Activated CD4-positive, alpha-beta memory T cell treated with anti-CD3 and anti-CD28 coated beads for 36 hours (primary cell): ENCODE measurements at regions not wholly inside any gene's neighbourhood (a gene's known extent, or its start where the extent isn't known, plus 50 kb on each side); places are given as distances from the start of the nearest gene placed in this dataset.
"Not testable (repeated sequence)": the region's sequence is repeated elsewhere in the genome, so short reads cannot be mapped to it uniquely, and the experiment has no call there.

ENCODE experiments used
- CTCF ChIA-PET: fragments of 350-600 bp; sonication (Branson Sonifier 250); formaldehyde crosslinking; loops from one replicate; lab custom pipeline; 2021; ENCODE audit warnings: antibody characterized with exemption, inconsistent platforms; lab: Charles Lee
- POLR2A ChIA-PET: fragments of 350-600 bp; sonication (Branson Sonifier 250); formaldehyde crosslinking; loops from one replicate; lab custom pipeline; 2021; ENCODE audit warnings: antibody characterized with exemption; lab: Charles Lee
- DNase-seq: peaks from one replicate; pipeline ENCODE4 v3.0.0-alpha.2; 2020
- H3K27ac Mint-ChIP-seq: one replicate; pipeline ENCODE4 v1.8.0; 2021; ENCODE audit warnings: mixed read lengths
- H3K27me3 Mint-ChIP-seq: one replicate; pipeline ENCODE4 v1.8.0; 2021; ENCODE audit warnings: mixed read lengths
- H3K36me3 Mint-ChIP-seq: one replicate; pipeline ENCODE4 v1.8.0; 2021; ENCODE audit warnings: mixed read lengths
- H3K4me1 Mint-ChIP-seq: one replicate; pipeline ENCODE4 v1.8.0; 2021; ENCODE audit warnings: low read depth, mixed read lengths
- H3K4me3 Mint-ChIP-seq: one replicate; pipeline ENCODE4 v1.8.0; 2021; ENCODE audit warnings: mild to moderate bottlenecking, mixed read lengths
- H3K9me3 Mint-ChIP-seq: one replicate; pipeline ENCODE4 v1.8.0; 2021; ENCODE audit warnings: mixed read lengths
- intact Hi-C: fragments of 100-400 bp; cut with micrococcal nuclease; formaldehyde crosslinking; loops from one replicate; pipeline ENCODE4 v1.15.1; 2023

- CTCF ChIA-PET, result no interaction called here
- H3K9me3 Mint-ChIP-seq, result peaks cover 2% of the 10 kb centered on the region
- no peak for DNase-seq
- H3K27me3 Mint-ChIP-seq, result no peaks in the 10 kb centered on the region
- H3K4me1 Mint-ChIP-seq, result no peaks in the 10 kb centered on the region
- H3K36me3 Mint-ChIP-seq, result no peaks in the 10 kb centered on the region
- POLR2A ChIA-PET, result no interaction called here
- H3K4me3 Mint-ChIP-seq, result no peak overlapping the region
- intact Hi-C loops, result no loop called here
- no peak overlapping the region for H3K27ac Mint-ChIP-seq
Observed at GRCh38 chr9:78972303-78972999, 599.3 kb upstream of the TLE4 start.

GRCh38 chr9:78973907-78974306 lies 597.9 kb upstream of the TLE4 start:
- ChIA-PET CTCF (no interaction called here), POLR2A (no interaction called here)
- no peak overlapping the region for H3K4me3 Mint-ChIP-seq
- DNase-seq, result no peak
- no peaks in the 10 kb centered on the region for H3K36me3 Mint-ChIP-seq
- H3K9me3 Mint-ChIP-seq, result no peaks in the 10 kb centered on the region
- no peaks in the 10 kb centered on the region for H3K4me1 Mint-ChIP-seq
- no peaks in the 10 kb centered on the region for H3K27me3 Mint-ChIP-seq
- no peak overlapping the region for H3K27ac Mint-ChIP-seq
- intact Hi-C loops, result no loop called here

GRCh38 chr9:78982849-78983248 lies 588.9 kb upstream of the TLE4 start:
- no peaks in the 10 kb centered on the region for H3K4me1 Mint-ChIP-seq
- ChIA-PET POLR2A (no interaction called here), CTCF (no interaction called here)
- no peaks in the 10 kb centered on the region for H3K27me3 Mint-ChIP-seq
- no peak for DNase-seq
- no peak overlapping the region for H3K27ac Mint-ChIP-seq
- H3K36me3 Mint-ChIP-seq, result no peaks in the 10 kb centered on the region
- intact Hi-C loops, result no loop called here
- no peak overlapping the region for H3K4me3 Mint-ChIP-seq
- no peaks in the 10 kb centered on the region for H3K9me3 Mint-ChIP-seq

GRCh38 chr9:78985084-78985738 lies 586.6 kb upstream of the TLE4 start:
- ChIA-PET POLR2A (no interaction called here), CTCF (no interaction called here)
- H3K27ac Mint-ChIP-seq, result no peak overlapping the region
- no peaks in the 10 kb centered on the region for H3K27me3 Mint-ChIP-seq
- intact Hi-C loops, result no loop called here
- no peaks in the 10 kb centered on the region for H3K36me3 Mint-ChIP-seq
- H3K4me3 Mint-ChIP-seq, result no peak overlapping the region
- H3K9me3 Mint-ChIP-seq, result no peaks in the 10 kb centered on the region
- DNase-seq, result no peak
- no peaks in the 10 kb centered on the region for H3K4me1 Mint-ChIP-seq

- no peaks in the 10 kb centered on the region for H3K36me3 Mint-ChIP-seq
- no peak overlapping the region for H3K4me3 Mint-ChIP-seq
- ChIA-PET POLR2A (no interaction called here), CTCF (no interaction called here)
- H3K27me3 Mint-ChIP-seq, result no peaks in the 10 kb centered on the region
- DNase-seq, result no peak
- no peaks in the 10 kb centered on the region for H3K9me3 Mint-ChIP-seq
- H3K4me1 Mint-ChIP-seq, result no peaks in the 10 kb centered on the region
- intact Hi-C loops, result no loop called here
- H3K27ac Mint-ChIP-seq, result no peak overlapping the region
Observed at GRCh38 chr9:78986446-78986845, 585.3 kb upstream of the TLE4 start.

GRCh38 chr9:78989031-78989658 lies 582.6 kb upstream of the TLE4 start:
- CTCF ChIA-PET, result no interaction called here
- H3K4me3 Mint-ChIP-seq, result no peak overlapping the region
- no peak for DNase-seq
- no peaks in the 10 kb centered on the region for H3K9me3 Mint-ChIP-seq
- H3K4me1 Mint-ChIP-seq, result no peaks in the 10 kb centered on the region
- no peak overlapping the region for H3K27ac Mint-ChIP-seq
- no peaks in the 10 kb centered on the region for H3K36me3 Mint-ChIP-seq
- POLR2A ChIA-PET, result no interaction called here
- intact Hi-C loops, result no loop called here
- no peaks in the 10 kb centered on the region for H3K27me3 Mint-ChIP-seq

- no peaks in the 10 kb centered on the region for H3K27me3 Mint-ChIP-seq
- POLR2A ChIA-PET, result no interaction called here
- no peak overlapping the region for H3K4me3 Mint-ChIP-seq
- H3K27ac Mint-ChIP-seq, result no peak overlapping the region
- intact Hi-C loops, result no loop called here
- DNase-seq, result no peak
- H3K36me3 Mint-ChIP-seq, result no peaks in the 10 kb centered on the region
- CTCF ChIA-PET, result no interaction called here
- H3K9me3 Mint-ChIP-seq, result no peaks in the 10 kb centered on the region
- H3K4me1 Mint-ChIP-seq, result no peaks in the 10 kb centered on the region
Observed at GRCh38 chr9:78994471-78994870, 577.3 kb upstream of the TLE4 start.

- H3K9me3 Mint-ChIP-seq, H3K4me1 Mint-ChIP-seq, H3K36me3 Mint-ChIP-seq, H3K27ac Mint-ChIP-seq, intact Hi-C loops, H3K4me3 Mint-ChIP-seq, POLR2A ChIA-PET, DNase-seq, CTCF ChIA-PET, H3K27me3 Mint-ChIP-seq: not testable (repeated sequence)
Observed at GRCh38 chr9:78994974-78995373, 576.8 kb upstream of the TLE4 start.

GRCh38 chr9:78997296-78997695 lies 574.5 kb upstream of the TLE4 start:
- ChIA-PET POLR2A (no interaction called here), CTCF (no interaction called here)
- DNase-seq, result no peak
- Mint-ChIP-seq H3K9me3 (no peaks in the 10 kb centered on the region), H3K4me1 (no peaks in the 10 kb centered on the region), H3K27ac (no peak overlapping the region), H3K27me3 (no peaks in the 10 kb centered on the region), H3K36me3 (no peaks in the 10 kb centered on the region), H3K4me3 (no peak overlapping the region)
- intact Hi-C loops, result no loop called here

- intact Hi-C loops, result no loop called here
- ChIA-PET POLR2A (no interaction called here), CTCF (no interaction called here)
Observed at GRCh38 chr9:79000230-79001002, 571.3 kb upstream of the TLE4 start.

GRCh38 chr9:79001012-79001411 lies 570.8 kb upstream of the TLE4 start:
- Mint-ChIP-seq H3K4me1 (no peaks in the 10 kb centered on the region), H3K27ac (no peak overlapping the region), H3K27me3 (no peaks in the 10 kb centered on the region), H3K9me3 (no peaks in the 10 kb centered on the region), H3K4me3 (no peak overlapping the region), H3K36me3 (no peaks in the 10 kb centered on the region)
- no peak for DNase-seq
- intact Hi-C loops, result no loop called here
- POLR2A ChIA-PET, result no interaction called here
- CTCF ChIA-PET, result no interaction called here

More at GRCh38 chr9:79000230-79001002, 571.3 kb upstream of the TLE4 start:
- H3K4me3 Mint-ChIP-seq, result no peak overlapping the region
- H3K27ac Mint-ChIP-seq, result no peak overlapping the region
- no peaks in the 10 kb centered on the region for H3K4me1 Mint-ChIP-seq
- no peaks in the 10 kb centered on the region for H3K36me3 Mint-ChIP-seq
- DNase-seq, result no peak
- no peaks in the 10 kb centered on the region for H3K27me3 Mint-ChIP-seq
- H3K9me3 Mint-ChIP-seq, result no peaks in the 10 kb centered on the region

- Mint-ChIP-seq H3K36me3 (no peaks in the 10 kb centered on the region), H3K9me3 (no peaks in the 10 kb centered on the region), H3K27me3 (no peaks in the 10 kb centered on the region), H3K4me3 (no peak overlapping the region), H3K4me1 (no peaks in the 10 kb centered on the region), H3K27ac (no peak overlapping the region)
- intact Hi-C loops, result no loop called here
- ChIA-PET CTCF (no interaction called here), POLR2A (no interaction called here)
- DNase-seq, result no peak
Observed at GRCh38 chr9:79003514-79003913, 568.3 kb upstream of the TLE4 start.
